ENCODE measurements at regions not wholly inside any gene's neighbourhood (a gene's known extent, or its start where the extent isn't known, plus 50 kb on each side); places are given as distances from the start of the nearest gene placed in this dataset.

DNA sequence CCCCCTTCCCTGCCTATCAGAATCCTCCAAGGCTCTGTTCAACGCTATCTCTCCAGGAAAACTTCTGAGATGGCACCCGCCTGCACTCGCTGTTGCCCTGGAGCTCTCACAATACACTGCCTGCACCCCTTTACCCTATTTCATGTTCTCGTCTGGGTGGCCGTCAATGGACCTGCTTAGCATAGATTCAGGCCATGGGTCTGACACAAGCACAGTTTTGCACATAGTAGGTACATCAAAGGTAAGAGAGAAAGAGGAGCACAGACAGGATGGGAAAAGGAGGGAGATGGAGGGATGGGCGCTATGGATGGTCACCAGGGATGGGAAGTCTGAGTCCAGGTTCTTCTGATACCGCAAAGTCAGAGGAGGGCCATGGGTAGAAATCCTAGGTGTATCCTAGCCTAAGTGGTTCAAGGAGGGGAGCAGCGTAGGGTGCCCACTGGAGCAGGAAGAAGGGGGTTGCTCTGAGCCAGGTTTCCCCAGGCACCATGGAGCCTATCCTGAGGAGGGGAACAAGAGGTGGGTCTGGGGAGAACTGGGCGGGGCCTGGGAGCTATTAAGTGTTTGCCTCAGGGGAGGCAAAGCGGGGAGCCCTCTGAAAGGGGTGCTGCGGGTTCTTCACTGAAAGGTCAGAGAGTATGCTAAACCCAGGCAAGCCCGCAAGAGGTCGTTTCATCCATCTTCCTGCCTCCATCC, 89.3 kb downstream of the MRPL14 start:
- no peaks in the 10 kb centered on the region for H3K9me3 ChIP-seq (ENCODE audit: low read length)
- H3K4me1 ChIP-seq (ENCODE audit: insufficient read depth, low read length): peaks cover 61% of the 10 kb centered on the region
- no TSS peak for BruUV-seq (replicated peaks)
- H3K36me3 ChIP-seq (replicated peaks in 1 of 2; ENCODE audit: control insufficient read depth in 1 of 2, insufficient read depth in 2 of 2, low read length in 2 of 2): no peaks in the 10 kb centered on the region
- peaks cover 1 to 17% of the 10 kb centered on the region in 2 experiments for H3K27me3 ChIP-seq (ENCODE audit: control insufficient read depth in 1 of 2, insufficient read depth in 2 of 2, low read length in 2 of 2)
- no peaks in the 10 kb centered on the region for H3K79me2 ChIP-seq (ENCODE audit: insufficient read depth, low read length)
- no peak overlapping the region for H3K9ac ChIP-seq (ENCODE audit: insufficient read depth, low read depth, low read length)
- FAIRE-seq (no peak), DNase-seq (ENCODE audit: low spot score) (no peak), ATAC-seq (no peak)
- 81% methylated on average over 13 of the region's 13 CpGs for WGBS (ENCODE audit: low lambda C conversion rate)
- intact Hi-C loops (cut with micrococcal nuclease; ENCODE audit: unreplicated experiment): no loop called here
- ChIA-PET CTCF (ENCODE audit: low intra/inter-chr PET ratio, low total read pairs) (no interaction called here), POLR2A (no interaction called here)
- peak overlapping the region; percentile 14; the same call in 1 of the 2 replicates for H3K4me2 ChIP-seq (ENCODE audit: low read depth, low read length)
- H3K4me3 ChIP-seq (replicated peaks in 1 of 3; ENCODE audit: insufficient read depth in 1 of 3, low read depth in 2 of 3, low read length in 3 of 3): no peak overlapping the region
- H2AFZ ChIP-seq (ENCODE audit: low read length): no peak overlapping the region
- in situ Hi-C loops (cut with HindIII; ENCODE audit: extremely low pct_ligation_motif_present, low pct_unique_long_range_greater_than_20kb): no loop called here
- no peaks in the 10 kb centered on the region for H4K20me1 ChIP-seq (ENCODE audit: insufficient read depth, low read length)
- TF ChIP-seq ETV6 (CRISPR knock-in tag; conservative IDR thresholded peaks at IDR 0.05) (no peak), PITX1 (CRISPR knock-in tag; IDR thresholded peaks at IDR 0.05) (0 out of 2 replicates have a peak, but pooled peaks have one; percentile 1), ZNF282 (IDR thresholded peaks at IDR 0.05; ENCODE audit: partially characterized antibody) (no peak), IKZF4 (CRISPR knock-in tag; IDR thresholded peaks at IDR 0.05; ENCODE audit: borderline replicate concordance, low read depth, not compliant biosample characterization) (no peak), RARA (CRISPR knock-in tag; IDR thresholded peaks at IDR 0.05) (no peak), NRL (CRISPR knock-in tag; IDR thresholded peaks at IDR 0.05; ENCODE audit: borderline replicate concordance) (0 out of 2 replicates have a peak, but pooled peaks have one; percentile 18), HNRNPLL (IDR thresholded peaks at IDR 0.05; ENCODE audit: low read depth, low read length, poor library complexity, severe bottlenecking) (no peak), ZNF367 (CRISPR knock-in tag; IDR thresholded peaks at IDR 0.05; ENCODE audit: borderline replicate concordance) (no peak), MEF2D (CRISPR knock-in tag; IDR thresholded peaks at IDR 0.05) (no peak), AHR (CRISPR knock-in tag; IDR thresholded peaks at IDR 0.05) (no peak), NFE2L1 (CRISPR knock-in tag; IDR thresholded peaks at IDR 0.05; ENCODE audit: borderline replicate concordance) (no peak), ZNF773 (CRISPR knock-in tag; IDR thresholded peaks at IDR 0.05; ENCODE audit: borderline replicate concordance) (no peak)
- TF ChIP-seq, protein P1, sequence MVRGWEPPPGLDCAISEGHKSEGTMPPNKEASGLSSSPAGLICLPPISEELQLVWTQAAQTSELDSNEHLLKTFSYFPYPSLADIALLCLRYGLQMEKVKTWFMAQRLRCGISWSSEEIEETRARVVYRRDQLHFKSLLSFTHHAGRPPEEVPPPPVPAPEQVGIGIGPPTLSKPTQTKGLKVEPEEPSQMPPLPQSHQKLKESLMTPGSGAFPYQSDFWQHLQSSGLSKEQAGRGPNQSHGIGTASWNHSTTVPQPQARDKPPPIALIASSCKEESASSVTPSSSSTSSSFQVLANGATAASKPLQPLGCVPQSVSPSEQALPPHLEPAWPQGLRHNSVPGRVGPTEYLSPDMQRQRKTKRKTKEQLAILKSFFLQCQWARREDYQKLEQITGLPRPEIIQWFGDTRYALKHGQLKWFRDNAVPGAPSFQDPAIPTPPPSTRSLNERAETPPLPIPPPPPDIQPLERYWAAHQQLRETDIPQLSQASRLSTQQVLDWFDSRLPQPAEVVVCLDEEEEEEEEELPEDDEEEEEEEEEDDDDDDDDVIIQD (CRISPR knock-in tag; IDR thresholded peaks at IDR 0.05; ENCODE audit: low read depth): no peak
- TF ChIP-seq, protein P2, sequence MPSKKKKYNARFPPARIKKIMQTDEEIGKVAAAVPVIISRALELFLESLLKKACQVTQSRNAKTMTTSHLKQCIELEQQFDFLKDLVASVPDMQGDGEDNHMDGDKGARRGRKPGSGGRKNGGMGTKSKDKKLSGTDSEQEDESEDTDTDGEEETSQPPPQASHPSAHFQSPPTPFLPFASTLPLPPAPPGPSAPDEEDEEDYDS (CRISPR knock-in tag; IDR thresholded peaks at IDR 0.05): no peak
- TF ChIP-seq, protein P3, sequence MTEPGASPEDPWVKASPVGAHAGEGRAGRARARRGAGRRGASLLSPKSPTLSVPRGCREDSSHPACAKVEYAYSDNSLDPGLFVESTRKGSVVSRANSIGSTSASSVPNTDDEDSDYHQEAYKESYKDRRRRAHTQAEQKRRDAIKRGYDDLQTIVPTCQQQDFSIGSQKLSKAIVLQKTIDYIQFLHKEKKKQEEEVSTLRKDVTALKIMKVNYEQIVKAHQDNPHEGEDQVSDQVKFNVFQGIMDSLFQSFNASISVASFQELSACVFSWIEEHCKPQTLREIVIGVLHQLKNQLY (CRISPR knock-in tag; IDR thresholded peaks at IDR 0.05): no peak
- TF ChIP-seq, protein P4, sequence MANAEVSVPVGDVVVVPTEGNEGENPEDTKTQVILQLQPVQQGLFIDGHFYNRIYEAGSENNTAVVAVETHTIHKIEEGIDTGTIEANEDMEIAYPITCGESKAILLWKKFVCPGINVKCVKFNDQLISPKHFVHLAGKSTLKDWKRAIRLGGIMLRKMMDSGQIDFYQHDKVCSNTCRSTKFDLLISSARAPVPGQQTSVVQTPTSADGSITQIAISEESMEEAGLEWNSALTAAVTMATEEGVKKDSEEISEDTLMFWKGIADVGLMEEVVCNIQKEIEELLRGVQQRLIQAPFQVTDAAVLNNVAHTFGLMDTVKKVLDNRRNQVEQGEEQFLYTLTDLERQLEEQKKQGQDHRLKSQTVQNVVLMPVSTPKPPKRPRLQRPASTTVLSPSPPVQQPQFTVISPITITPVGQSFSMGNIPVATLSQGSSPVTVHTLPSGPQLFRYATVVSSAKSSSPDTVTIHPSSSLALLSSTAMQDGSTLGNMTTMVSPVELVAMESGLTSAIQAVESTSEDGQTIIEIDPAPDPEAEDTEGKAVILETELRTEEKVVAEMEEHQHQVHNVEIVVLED (CRISPR knock-in tag; IDR thresholded peaks at IDR 0.05; ENCODE audit: borderline replicate concordance): no peak
- TF ChIP-seq, protein P5, sequence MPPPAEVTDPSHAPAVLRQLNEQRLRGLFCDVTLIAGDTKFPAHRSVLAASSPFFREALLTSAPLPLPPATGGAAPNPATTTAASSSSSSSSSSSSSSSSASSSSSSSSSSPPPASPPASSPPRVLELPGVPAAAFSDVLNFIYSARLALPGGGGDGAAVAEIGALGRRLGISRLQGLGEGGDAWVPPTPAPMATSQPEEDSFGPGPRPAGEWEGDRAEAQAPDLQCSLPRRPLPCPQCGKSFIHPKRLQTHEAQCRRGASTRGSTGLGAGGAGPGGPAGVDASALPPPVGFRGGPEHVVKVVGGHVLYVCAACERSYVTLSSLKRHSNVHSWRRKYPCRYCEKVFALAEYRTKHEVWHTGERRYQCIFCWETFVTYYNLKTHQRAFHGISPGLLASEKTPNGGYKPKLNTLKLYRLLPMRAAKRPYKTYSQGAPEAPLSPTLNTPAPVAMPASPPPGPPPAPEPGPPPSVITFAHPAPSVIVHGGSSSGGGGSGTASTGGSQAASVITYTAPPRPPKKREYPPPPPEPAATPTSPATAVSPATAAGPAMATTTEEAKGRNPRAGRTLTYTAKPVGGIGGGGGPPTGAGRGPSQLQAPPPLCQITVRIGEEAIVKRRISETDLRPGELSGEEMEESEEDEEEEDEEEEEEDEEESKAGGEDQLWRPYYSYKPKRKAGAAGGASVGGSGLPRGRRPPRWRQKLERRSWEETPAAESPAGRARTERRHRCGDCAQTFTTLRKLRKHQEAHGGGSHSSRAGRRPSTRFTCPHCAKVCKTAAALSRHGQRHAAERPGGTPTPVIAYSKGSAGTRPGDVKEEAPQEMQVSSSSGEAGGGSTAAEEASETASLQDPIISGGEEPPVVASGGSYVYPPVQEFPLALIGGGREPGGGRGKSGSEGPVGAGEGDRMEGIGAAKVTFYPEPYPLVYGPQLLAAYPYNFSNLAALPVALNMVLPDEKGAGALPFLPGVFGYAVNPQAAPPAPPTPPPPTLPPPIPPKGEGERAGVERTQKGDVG (CRISPR knock-in tag; IDR thresholded peaks at IDR 0.05; ENCODE audit: borderline replicate concordance): 0 out of 2 replicates have a peak, but pooled peaks have one; percentile 19
- H3K27ac ChIP-seq (ENCODE audit: extremely low read length, insufficient read depth, low read length): no peak overlapping the region
